ENCODE measurements at regions not wholly inside any gene's neighbourhood (a gene's known extent, or its start where the extent isn't known, plus 50 kb on each side); places are given as distances from the start of the nearest gene placed in this dataset.

DNA sequence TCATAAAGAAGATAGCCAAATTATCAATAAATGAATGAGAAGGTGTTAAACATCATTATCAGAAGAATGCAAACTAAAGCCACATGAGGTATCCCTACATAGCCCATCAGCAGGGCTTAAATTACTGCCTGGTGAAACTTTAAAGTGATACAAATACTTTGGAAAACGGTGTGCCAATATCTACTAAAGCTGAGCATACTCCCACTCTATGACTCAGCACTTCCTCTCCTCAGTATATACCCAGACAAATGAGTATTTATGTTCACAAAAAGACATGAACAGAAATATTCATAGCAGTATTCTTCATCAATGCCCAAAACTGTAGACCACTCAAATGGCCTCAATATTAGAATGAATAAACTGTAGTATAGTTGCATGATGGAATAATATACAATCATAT is 284.6 kb upstream of the ZC3H12C start:
- peak; percentile 34 to 42 for DNase-seq

DNA sequence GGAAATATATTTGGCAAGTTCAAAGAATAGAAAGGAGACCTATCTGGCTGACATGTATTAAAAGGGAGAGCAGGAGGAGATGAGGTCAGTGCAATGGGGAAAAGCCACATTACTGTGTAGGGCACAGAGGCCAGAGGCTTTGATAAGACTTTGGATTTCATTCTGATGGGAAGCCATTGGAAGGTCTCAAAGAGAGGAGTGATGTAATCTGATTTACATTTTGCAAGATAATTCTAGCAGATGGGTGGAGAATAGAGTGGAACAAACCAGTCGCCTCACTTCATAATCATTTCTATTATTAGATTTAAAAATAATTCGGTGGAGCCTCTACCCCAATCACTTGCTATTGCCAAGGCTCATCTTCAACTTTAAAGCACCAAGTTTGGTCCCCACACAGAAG is 278.4 kb upstream of the ZC3H12C start:
- DNase-seq = no peak

DNA sequence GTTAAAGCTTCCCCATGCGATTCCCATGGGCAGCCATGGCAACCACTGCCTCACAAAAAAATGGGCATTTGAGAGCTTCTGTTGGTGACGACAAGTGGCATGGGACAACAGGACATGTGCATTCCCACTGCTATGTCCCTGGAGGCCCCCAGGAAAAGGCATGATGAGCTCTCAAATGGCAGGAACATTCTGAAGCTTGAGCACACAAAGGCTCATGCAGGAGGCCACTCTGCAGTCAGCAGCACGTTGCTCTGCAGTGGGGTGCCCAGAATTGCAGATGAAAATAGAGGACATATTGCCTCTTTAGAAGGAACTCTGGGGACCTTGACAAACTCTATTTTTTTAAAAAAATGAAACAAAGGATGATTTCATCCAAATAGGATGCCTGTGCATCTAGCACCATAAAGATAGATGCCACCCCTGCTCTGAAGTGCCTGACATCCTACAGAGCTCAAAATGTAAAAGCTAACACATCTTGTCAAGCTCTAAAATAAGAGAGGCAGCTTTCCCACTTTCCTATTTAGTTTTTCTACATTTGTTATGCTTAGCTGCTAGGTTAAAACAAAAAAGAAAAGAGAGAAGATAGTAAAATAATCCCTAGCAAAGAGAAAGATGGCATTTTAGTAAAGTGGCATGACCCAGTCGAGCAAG is 277.6 kb upstream of the ZC3H12C start:
- no peak for DNase-seq

DNA sequence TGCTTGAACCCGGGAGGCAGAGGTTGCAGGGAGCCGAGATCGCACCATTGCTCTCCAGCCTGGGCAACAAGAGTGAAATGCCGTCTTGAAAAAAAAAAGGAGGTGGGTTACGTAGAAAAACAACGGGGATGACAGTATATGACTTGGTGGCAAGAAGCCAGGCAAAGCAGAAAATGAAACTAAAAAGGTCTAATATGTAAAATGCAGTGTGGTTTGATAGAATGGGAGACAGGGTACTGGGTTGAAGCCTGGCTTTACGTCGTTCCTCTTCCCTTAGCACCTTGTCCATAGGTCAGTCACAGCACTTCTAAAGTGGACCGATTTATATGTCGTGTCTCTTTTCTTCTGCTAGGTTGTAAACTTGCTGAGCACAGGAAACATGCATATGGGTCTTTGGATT is 274.9 kb upstream of the ZC3H12C start:
- no peak for DNase-seq

DNA sequence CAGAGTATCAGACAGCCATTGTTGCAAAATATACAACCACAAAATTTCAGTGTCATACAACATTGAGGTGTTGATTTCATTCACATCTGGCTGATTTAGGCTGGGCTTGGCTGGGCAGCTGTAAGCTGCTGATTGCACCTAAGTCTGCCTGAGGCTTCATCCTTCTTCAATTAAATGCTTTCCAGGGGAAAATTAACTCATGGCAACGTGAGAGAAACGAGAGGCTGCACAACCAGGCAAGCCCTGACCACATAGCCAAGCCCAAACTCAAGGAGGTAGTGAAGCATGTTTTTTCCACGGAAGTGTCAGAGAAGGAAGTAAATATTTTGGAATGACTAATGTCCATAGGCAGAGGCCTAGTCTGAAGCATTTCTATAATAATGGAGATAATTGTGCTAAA is 273.8 kb upstream of the ZC3H12C start:
- no peak for DNase-seq

DNA sequence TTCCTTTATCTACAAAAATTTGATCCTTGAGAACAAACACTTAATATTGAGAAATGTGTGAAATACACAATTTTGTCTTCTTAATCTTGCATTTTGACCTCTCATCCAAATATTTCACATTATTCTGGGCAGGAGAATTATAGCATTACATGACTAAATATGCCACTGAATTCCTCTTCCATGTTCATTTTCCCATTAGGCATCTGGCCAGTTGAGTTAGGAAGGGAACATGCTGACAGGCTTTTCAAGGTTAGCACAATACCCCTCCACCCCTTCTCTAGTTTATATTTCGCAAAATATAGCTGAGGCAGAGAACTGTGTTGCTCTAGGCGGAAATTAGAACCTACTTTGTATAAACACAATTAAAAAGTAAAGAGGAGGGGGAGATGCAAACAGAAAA is 271.7 kb upstream of the ZC3H12C start:
- no peak for DNase-seq

DNA sequence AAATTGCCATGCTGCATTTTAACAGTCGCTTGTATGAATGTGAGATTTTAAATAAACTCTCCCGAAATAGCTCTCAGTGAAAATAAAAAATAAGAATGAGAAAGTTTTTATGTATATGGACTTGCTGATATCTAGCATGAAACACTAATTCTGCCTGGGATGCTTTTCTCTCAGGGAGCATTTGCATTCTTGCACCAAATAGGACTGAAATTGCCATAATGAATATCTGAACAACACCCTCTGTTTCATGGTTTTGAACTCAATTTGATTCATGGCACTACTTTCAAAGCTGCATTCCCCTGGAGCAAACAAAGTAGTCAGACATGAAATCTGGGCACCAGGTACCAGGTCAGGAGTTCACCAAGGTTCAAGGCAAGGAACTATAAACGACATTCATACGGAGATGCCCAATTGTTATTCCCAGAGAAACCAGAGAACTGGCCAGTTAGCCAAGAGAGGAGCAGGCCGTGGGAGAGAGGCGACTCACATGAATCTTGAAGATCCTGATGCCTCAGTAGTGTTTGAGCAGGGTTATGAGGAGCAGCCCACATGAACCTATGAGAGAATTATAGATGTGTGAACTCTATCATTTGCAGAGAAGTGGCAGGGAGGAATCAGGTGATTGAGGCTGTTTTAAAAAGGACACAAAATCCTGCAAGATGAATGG is 270.6 kb upstream of the ZC3H12C start:
- no peak for DNase-seq

DNA sequence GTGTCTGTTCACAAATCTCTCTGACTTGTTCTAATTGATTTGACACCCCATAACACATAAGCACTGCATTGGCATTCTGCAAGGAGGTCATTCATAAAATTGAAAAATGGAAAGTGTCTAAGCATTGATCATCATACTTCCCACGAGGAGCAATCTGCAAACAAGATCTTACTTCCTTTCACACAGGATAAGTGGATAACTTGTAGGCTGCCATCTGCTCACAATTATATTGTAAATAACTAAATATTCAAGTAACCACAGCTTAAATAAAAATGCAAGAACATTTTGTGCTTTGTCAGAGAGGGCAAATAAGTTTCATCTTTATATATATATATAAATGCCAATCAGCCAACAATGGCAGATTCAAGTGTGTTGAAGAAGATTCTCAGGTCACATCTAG is 264.8 kb upstream of the ZC3H12C start:
- no peak for DNase-seq

DNA sequence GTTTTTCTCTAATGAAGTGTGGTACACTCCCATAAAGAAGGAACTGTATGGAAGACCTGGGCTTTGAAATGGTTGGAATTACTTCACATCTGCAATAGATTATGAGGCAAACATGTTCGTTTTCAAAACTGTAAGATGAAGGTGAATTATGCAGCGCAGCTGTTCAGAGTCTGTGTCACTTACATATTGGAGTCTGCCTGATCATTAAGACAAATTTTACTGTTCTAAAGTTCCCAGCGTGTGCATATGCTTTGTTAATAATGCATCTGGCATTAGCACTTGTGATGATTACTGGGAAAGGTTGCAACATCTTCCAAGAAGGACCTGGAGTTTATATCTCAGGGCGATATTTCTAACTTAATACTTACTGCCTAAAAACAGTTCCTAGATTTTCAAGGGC is 255.2 kb upstream of the ZC3H12C start:
- no peak for DNase-seq

DNA sequence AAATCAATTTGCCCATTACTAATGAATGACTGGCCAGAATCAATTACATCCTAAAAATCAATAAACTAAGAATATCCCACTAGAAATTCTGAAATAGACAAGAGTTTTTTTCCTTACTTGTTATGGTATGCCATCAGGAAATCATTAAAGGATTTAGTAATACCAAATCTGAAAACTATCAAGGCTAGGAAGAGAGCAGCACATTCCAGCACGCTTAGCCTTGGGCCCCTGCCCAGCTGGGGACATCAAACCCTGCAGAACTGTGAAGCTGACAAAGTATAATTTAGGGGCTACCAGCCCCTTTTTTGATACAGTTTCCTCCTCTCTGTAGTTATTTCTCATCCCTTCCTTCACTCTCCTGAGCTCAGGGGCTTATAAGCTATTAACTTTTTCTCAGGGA is 247.8 kb upstream of the ZC3H12C start:
- no peak for DNase-seq

DNA sequence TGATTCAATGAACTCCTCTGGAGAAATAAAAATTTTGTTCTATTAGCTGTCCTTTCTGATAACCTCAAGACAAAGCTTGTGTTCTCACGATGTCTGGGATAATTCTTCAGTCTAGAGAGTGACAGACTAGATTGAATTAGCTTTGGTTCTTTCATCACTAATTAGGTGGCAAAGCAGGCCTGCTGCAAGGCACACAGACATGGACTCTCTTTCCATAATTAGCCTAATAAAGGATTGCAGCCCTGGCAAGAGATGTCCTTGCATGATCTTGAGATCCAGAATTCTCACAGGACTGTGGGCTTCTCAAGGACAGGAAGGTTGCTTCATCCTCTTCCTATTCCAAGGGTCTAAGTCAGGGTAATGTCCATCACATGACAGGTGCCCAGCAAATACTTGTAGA is 245.6 kb upstream of the ZC3H12C start:
- no peak for DNase-seq

DNA sequence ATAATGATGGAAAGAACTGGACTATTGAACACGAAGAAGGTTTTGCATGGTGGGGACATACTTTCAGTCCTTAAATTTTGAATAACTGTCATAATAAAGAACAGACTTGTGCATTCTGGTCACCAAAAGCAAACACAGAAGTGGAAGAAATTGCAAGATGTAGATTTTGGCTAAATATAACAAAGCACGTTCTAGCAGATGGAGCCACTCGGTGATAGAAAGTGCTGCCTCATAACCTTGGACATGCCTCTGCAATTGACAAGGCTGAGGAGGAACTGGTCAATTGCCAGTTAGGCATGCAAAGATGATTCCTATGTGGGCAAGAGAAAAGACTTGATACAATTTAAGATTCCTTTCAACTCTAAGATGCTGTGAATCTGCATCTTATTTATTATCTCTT is 244.1 kb upstream of the ZC3H12C start:
- no peak for DNase-seq

DNA sequence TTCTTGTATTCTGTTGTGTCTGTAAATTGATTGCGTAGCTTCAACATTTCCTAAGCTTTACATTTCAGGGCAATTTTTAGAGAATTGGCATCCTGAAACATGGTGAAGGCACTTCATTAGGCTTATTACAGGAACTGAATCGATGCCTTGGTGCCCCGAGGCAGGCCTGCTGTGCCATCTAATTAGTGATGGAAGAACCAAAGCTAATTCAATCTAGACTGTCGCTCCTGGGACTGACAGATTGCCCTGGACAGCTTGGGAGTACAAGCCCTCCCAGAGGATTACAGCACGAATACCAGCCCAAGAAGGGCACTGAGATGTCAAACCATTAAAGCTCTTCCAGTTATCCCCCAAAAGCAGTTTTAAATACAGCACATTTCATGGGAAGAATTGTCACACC is 243.2 kb upstream of the ZC3H12C start:
- no peak for DNase-seq

DNA sequence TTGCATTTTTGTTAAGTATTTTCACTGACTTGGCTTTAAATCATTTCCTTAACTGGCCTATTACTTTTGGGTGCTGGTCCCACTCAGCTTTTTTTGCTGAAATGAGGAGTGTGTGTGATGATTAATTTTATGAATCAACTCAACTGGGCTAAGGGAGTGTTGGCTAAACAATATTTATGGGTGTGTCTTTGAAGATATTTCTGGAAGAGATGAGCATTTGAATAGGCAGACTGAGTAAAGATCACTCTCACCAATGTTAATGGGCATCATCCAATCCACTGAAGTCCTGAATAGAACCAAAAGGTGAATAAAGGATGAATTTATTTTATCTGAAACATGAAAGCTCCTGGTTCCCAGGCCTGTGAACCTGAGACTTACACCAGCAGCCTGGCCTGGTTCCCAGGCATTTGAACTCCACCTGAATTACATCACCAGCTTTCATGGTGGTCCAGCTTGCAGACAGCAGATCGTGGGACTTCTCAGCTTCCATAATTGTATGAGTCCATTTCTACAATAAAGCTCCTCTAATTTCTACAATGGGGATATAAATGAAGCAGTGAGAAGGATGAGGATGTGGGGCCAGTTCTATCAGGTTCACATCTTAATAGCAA is 241.3 kb upstream of the ZC3H12C start:
- DNase-seq = no peak

DNA sequence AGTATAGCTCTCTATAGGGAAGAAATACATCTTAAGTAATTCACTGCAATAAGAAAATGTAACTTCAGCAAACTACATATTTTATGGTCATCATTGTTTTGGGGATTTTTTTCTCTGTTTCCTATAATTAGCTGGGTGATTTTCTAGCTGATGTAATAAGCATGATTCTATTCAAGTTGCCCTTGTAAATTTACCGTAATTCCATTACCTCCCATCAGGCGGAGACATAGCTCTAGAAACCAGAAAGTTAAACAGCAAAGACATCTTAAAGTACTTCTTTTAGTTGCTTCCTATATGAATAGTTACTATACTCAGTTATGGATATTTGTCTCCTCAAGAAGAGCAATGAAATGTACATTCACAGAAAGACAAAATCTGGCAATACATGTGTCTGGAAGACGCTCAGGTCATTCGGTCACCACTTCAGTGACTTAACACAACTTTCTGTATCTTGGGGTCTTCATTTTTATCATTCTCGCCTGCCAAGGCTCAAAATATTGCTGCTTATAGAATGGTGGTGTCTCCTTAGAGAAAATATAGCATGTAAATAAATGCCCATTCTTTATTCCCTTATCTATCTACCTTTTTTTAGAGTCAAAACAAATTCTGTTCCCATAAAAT is 239.9 kb upstream of the ZC3H12C start:
- peak; percentile 67 to 75 for DNase-seq

DNA sequence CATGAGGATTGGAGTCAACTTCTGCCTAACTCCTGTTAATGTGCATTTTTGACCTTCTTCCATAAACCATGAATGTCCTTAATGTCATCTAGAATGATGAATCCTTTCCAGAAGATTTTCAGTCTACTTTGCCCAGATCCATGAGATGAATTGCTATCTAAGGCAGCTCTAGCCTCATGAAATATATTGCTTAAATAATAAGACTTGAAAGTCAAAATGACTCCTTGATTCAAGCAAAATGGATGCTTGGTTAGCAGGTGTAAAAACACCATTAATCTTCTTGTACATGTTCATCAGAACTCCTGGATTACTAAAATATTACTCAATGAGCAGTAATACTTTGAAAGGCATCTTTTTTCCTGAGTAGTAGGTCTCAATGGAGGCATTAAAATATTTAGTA is 238.5 kb upstream of the ZC3H12C start:
- DNase-seq = no peak

DNA sequence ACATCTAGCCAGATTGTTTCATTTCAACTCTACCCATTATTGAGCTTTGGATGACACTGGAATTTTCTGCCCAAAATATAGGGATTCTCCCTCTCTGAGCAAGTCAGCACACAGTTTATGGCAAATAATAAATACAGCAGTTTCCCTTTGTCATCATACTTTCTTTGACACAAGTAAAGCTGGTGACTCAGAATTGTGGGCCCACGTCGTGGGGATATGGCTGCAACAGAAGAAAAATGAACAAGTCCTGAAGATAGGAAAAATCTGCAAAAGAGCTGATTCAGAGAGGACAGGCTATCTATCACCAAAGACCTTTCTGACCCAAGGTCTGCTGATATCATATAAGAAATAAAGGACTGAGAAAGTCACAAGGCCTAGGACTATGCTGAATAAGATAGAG is 236.3 kb upstream of the ZC3H12C start:
- no peak for DNase-seq

DNA sequence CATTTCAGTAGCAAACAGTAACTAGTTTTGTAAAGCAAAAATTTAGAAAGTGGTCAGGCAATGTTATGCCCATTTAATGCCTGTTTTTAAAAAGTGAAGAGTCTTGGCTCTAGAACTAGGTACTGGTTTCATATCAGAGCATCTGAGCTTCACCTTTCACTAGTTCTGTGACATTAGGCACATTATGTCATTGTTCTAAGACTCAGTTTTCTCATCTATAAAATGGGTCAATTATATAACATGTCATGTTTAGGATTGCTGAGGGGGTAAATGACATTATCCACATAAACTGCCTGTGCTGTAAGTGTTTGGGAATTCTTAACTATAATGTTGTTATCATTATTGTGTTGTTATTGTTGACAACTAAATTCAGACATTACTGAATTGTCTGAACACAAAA is 235.6 kb upstream of the ZC3H12C start:
- no peak for DNase-seq

DNA sequence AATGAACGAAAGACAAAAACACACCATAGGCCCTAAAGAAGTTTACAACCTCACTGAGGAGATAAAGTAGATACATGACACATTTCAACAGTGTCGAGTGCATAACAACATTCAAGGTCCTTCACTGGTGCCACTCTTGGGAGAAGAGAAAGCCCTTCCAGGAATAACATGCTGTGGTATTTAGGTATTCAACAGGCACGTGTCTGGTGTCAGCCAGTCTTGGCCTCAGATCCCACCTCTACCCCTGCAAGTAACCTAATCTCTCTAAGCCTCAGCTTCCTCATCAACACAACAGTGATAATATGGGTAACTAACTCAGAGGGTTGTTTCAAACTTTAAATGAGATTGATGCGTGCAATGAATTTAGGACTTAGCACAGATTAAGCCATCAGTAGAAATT is 235.0 kb upstream of the ZC3H12C start:
- no peak for DNase-seq

DNA sequence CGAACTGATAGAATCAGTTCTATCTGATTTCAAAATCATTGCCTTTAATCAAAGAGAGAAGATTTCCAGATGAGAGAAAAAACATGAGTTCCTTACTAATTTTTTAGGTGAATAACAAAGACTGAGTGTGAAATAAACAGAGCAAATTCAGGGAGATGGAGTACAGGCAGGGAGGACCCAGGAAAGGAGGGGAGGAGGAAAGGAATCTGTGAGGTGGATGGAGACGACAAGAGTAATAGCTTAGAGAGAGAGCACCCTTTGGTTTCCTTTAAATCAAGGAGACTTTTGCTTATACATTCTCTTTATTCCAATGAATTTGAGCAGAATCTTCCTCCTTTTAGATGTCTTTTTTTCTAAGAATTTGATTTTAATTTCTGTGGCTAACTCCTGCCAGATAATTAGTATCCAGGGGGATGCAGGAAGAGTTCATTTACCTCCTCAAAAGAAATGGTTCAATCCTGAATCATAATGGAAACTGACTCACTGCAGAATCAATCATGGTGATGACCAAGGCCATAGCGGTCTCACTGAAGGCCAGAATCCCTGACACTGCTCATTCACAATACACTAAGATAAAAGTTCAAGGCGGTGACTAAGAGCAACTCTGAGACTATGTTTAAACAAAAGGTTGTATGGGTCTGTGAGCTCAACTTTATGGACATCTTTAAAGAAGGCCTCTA is 234.0 kb upstream of the ZC3H12C start:
- no peak for DNase-seq

DNA sequence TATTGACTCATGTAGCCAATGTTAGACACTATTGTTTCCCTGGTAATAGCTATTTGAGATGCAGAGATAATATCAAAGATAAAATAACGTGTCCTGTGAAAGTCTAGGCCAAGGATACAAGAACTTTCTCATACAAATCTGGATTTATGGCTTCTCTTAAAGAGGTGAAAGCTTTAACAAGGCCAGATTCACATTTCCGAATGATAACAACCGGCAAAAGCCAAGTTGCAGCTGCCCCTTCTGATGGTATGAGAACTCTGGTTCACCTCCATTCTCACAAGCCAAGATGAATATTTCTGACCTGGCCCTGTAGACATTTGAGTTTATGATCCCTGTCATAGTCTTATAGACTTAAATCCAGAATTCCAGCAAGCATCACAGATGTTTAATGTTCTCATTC is 230.4 kb upstream of the ZC3H12C start:
- no peak for DNase-seq

DNA sequence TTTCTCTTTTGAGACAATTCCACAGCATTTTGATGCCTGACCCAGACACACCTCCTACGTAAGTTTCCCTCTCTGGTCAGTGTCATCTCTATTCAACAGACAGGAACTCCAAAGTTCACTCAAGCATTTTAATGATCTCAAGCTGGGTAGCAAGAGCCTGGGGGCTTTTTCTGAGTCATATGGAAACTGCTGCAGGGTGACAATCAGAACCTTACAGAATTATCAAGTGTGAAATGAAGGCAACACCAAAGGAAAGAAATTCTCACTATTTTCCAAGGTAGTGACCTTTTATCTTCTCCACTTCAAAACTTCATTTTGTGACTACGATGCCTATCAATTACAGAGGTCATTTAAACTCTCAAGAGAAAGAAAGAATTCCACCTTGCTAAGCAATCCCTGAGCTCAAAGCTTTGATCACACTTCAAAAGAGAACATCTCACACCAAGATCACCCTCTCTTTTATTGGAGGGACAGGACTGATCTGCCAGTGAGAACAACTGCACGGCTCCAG is 229.0 kb upstream of the ZC3H12C start:
- no peak for DNase-seq

DNA sequence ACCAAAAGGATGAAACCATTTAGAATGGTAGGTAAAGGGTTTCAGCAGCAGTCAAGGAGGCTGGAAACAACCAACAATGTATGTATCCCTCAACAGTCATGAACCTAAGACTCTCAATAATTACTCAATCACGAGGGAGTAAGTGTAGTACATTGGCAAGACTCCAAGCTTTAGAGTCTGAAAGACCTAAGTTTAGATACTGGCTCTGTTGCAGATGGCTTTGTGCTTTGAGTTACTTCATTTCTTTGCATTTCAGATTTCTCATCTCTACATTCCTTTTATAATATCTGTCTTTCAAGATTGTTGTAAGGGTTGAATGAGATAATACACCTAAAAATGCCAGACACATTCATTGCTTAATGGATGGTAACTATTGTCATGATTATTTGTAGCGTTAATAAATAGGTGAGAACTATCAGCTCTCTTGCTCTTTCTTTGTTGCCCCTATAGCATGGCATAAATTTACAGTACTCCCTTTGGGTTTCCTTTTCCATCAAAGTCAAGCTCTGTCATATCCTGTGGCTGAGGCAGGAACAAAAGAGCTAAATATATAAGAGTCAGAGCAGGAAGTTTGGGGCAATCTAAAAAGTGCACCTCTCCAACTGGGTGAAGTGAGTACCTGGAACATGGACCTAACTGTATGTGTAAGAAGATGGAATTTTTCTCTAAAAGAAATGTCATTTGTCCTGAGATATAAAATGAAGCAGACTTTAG is 228.2 kb upstream of the ZC3H12C start:
- no peak for DNase-seq
